ENCODE measurements at regions not wholly inside any gene's neighbourhood (a gene's known extent, or its start where the extent isn't known, plus 50 kb on each side); places are given as distances from the start of the nearest gene placed in this dataset.
"Not testable (repeated sequence)": the region's sequence is repeated elsewhere in the genome, so short reads cannot be mapped to it uniquely, and the experiment has no call there.

- no peak for DNase-seq (ENCODE audit: low read depth in 4 of 4, low spot score in 3 of 4)
These were observed 788.4 kb upstream of the GALNTL6 start for GRCh38 chr4:171024720-171025303.

GRCh38 chr4:171022824-171023230, 790.4 kb upstream of the GALNTL6 start:
- DNase-seq (ENCODE audit: low read depth in 4 of 4, low spot score in 3 of 4): no peak

DNA sequence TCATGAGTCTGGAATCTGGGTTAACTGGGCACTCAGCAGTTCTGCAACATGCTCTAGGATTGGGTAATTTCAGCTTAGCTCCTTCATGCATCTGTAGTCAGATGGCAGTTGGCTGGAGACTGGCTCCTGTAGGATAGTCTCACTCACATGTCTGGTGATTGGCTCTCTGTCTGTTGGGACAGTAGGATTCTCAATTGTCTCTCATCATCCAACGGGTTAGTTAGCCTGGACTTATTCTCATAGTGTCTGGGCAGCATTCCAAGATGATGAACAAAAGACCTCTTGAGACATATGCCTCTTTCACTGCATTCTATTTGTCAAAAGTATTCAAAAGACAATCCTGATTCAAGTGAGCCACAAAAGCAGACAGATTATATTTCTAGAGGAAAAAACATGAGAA, 795.6 kb upstream of the GALNTL6 start:
- no peak for DNase-seq (ENCODE audit: low read depth in 4 of 4, low spot score in 3 of 4)

GRCh38 chr4:171016145-171016544, 797.1 kb upstream of the GALNTL6 start:
- DNase-seq (ENCODE audit: low read depth in 4 of 4, low spot score in 3 of 4): no peak

- DNase-seq (ENCODE audit: low read depth in 4 of 4, low spot score in 3 of 4): no peak
These were observed 797.8 kb upstream of the GALNTL6 start for GRCh38 chr4:171015441-171015840.

DNA sequence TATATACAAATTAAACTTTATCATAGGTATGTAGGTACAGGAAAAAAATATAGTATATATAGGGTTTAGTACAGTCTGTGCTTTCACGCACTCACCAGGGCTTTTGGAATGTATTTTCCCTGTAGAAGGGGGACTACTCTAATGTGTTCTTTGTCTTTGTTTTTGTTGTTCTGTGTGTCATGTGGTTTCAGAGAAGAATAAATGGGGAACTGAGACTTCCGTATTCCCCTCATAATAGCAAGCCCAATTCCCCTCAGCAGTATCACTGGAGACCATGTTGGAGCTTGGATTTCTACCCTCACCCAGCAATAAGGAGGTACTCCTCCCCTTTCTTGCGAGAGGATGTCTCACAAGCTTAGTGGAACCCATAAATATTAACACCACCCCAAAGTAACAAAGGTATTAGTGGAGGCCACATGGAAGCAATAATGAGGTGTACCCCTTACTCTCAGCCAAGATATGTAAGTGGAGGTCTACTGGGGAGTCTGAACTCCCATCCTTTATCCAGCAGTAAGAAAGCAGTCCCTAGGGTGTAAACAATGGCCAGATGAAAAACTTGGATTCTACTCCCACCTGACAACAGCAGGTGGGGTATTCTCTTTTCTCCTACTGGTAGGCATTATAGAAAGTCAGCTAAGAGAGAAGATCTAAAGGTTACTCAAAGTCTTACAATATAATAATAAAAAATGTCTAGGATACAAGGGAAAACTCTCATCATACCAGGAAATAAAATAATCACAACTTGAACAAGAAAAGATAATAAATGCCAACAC, 805.4 kb upstream of the GALNTL6 start:
- no peak for DNase-seq (ENCODE audit: low read depth in 4 of 4, low spot score in 3 of 4)

GRCh38 chr4:171002246-171002645, 811.0 kb upstream of the GALNTL6 start:
- no peak for DNase-seq (ENCODE audit: low read depth in 4 of 4, low spot score in 3 of 4)

GRCh38 chr4:170990989-170991589, 822.1 kb upstream of the GALNTL6 start:
- peak; percentile 10 to 19 (median 14) for DNase-seq (ENCODE audit: low read depth in 4 of 4, low spot score in 3 of 4)

DNA sequence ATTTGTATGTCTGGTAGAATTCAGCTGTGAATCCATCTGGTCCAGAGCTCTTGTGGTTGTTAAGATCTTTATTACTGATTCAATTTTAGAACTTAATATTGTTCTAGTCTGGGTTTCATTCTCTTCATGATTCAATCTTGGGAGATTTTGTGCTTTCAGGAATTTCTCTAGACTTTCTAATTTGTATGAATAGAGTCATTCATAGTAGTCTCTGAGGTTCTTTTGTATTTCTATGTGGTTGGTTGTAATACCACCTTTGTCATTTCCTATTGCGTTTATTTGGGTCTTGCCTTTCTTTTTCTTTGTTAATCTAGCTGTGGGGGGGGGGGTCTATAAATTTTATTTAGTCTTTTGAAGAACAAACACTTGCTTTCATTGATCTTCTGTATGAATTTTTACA, 824.8 kb upstream of the GALNTL6 start:
- no peak for DNase-seq (ENCODE audit: low read depth in 4 of 4, low spot score in 3 of 4)

GRCh38 chr4:170979736-170980135, 833.5 kb upstream of the GALNTL6 start:
- no peak for DNase-seq (ENCODE audit: low read depth in 4 of 4, low spot score in 3 of 4)

DNA sequence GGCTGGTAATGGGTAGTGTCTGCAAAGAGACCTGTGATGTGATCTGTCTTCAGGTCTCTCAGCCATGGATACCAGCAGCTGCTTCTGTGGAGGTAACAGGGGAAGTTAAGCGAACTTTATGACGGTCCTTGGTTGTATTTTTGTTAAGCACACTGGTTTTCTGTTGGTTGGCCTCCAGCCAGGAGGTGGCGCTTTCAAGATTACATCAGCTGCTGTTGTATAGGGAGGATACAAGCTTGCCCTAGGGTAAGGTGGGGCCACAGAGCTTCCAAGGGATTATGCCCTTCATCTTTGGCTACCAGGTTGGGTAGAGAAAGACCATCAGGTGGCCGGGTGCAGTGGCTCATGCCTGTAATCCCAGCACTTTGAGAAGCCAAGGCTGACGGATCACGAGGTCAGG, 834.2 kb upstream of the GALNTL6 start:
- DNase-seq (ENCODE audit: low read depth in 4 of 4, low spot score in 3 of 4): no peak

- DNase-seq (ENCODE audit: low read depth in 4 of 4, low spot score in 3 of 4): no peak
These were observed 859.3 kb upstream of the AADAT start for GRCh38 chr4:170949084-170949483.

- DNase-seq (ENCODE audit: low read depth in 4 of 4, low spot score in 3 of 4): no peak
These were observed 850.4 kb upstream of the AADAT start for GRCh38 chr4:170940043-170940724.

GRCh38 chr4:170938588-170938987, 848.8 kb upstream of the AADAT start:
- no peak for DNase-seq (ENCODE audit: low read depth in 4 of 4, low spot score in 3 of 4)

GRCh38 chr4:170931321-170931720, 841.6 kb upstream of the AADAT start:
- peak in 1 of 4 donors; percentile 4 for DNase-seq (ENCODE audit: low read depth in 4 of 4, low spot score in 3 of 4)

DNA sequence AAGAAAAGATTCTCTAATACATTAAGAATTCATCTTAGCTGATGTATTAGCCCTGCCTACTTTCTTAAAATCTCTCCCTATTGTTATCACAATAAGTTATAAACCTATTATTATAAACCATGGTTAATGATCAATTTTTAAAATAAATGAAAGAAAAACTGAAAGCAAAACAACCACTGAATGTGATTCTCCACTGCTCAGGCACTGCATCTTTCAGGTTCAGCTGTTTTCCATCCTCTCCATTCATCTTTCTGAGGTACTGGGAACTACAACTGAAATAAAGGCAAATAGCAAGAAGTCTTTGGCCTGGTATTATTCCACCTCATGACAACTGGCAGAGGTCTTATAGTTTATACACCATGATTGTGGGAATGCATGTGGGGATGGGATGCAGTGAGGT, 798.9 kb upstream of the AADAT start:
- DNase-seq (ENCODE audit: low read depth in 4 of 4, low spot score in 3 of 4): no peak

DNA sequence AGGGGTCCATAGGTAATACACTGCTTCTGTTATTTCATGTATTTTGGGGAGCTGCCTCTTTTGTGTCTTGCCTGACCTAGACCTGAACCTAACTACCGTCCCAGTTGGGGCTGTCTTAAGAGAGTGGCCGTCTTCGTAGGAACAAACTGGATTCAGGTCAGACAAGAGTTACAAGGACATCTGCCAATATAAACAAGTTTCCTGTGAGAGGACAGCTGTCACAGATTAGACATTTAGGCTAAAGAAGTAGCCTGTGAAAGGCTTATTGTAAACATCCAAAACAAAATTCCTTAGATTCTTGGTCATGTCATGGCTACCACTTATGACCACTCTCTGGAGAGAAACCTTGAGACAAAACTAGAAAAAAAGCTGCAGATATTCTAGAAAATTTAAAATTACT, 797.6 kb upstream of the AADAT start:
- no peak for DNase-seq (ENCODE audit: low read depth in 4 of 4, low spot score in 3 of 4)

DNA sequence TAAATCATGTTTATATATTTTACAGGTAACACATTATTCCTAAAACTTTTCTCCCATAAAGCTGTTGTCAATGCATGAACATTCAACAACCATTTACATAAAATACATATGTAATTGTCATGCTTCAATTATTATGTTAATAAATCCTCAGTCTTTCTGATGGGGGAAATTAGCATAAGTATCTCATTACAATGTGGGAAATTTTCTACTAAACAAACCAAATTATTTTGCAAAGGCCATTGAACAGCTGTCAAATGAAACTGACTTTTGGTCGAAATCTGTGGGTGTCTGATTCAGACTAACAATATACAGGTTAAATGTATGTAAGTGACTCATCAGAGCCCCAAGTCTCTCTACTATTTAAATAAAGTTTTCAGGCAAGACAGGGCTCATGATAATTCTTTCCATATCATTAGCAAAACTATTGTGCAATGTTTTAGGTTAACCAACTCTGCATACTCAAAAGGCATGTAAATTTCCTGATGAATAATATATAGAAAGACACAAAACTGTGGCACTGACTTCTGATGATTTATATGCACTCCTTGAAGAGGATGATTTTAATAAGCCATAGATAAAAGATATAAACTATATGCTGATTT, 795.3 kb upstream of the AADAT start:
- DNase-seq (ENCODE audit: low read depth in 4 of 4, low spot score in 3 of 4): no peak

GRCh38 chr4:170881646-170882045, 791.9 kb upstream of the AADAT start:
- DNase-seq (ENCODE audit: low read depth in 4 of 4, low spot score in 3 of 4): not testable (repeated sequence)

GRCh38 chr4:170875868-170876267, 786.1 kb upstream of the AADAT start:
- no peak for DNase-seq (ENCODE audit: low read depth in 4 of 4, low spot score in 3 of 4)

- no peak for DNase-seq (ENCODE audit: low read depth in 4 of 4, low spot score in 3 of 4)
These were observed 783.0 kb upstream of the AADAT start for GRCh38 chr4:170872794-170873193.
